ENCODE measurements at regions not wholly inside any gene's neighbourhood (a gene's known extent, or its start where the extent isn't known, plus 50 kb on each side); places are given as distances from the start of the nearest gene placed in this dataset.

DNA sequence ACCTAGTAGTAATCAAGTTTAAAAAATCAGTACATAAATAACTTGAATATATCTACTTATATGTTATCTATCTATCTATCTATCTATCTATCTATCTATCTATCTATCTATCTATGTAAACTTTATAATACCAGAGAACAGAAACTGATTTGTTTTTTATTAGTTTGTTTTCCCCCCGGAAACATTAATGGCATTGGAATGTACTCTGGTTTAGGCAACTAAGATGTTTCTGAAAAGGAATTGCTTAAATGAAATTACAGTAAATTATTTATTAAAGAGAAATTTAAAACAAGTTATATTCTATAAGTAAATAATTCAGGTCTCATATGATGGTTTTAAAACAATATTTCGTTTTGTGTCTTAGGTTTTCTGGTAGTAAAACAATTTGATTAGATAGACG lies 681.0 kb upstream of the ADAMTS5 start:
- no peak for DNase-seq (ENCODE audit: low spot score)

DNA sequence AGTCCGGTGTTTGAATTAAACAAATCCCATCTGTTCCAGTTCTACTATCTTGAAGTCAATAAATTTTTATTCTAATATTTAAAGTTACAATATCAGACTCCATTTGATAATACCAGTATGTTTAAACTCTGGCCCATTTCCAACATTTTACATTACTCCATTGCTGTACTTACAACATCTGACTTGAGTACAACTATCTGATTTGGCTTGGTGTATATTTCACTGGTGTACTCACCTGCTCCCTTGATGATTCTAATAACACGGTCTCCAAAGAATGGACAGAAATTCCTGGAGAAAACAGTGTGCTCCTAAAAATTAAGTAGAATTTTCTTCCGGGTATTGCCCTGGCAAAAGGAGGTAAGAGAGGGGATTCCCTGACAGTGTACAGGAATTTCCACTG lies 680.5 kb upstream of the ADAMTS5 start:
- DNase-seq (ENCODE audit: low spot score) = no peak

DNA sequence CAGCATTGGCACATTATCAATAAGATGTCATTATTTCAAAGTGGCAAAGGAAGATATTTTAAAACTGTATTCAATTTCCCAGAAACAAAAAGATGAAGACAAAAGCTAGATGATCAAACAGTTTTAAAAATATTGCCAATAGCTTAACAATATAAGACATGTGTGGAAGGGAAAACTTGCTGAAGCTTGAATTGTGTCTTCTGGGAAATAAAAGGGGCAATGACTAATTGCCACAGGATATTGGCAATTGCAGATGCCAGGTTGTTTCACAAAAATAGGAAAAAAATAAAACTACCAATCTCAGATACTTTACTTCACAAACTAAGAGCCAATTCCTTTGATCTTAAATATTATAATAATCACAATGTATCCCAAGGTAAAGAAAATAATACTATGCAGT lies 679.8 kb upstream of the ADAMTS5 start:
- no peak for DNase-seq (ENCODE audit: low spot score)

DNA sequence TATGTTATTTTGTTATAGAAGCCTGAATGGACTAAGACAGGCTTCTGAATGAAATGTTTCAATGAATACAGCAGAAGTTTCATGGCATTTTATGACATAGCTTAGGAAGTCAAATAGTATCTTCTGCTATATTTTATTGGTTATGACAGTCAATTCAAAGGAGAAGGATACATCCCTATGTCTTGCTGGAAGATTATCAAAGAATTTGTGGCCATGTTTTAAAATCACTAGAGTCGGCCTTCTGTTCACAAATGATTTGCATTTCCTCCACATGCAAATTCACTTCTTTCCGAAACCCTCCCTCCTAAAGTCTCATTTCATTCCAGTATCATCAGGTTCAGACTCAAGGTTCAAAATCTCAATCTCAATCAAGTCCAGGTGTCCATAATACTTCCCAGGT lies 679.2 kb upstream of the ADAMTS5 start:
- no peak for DNase-seq (ENCODE audit: low spot score)

DNA sequence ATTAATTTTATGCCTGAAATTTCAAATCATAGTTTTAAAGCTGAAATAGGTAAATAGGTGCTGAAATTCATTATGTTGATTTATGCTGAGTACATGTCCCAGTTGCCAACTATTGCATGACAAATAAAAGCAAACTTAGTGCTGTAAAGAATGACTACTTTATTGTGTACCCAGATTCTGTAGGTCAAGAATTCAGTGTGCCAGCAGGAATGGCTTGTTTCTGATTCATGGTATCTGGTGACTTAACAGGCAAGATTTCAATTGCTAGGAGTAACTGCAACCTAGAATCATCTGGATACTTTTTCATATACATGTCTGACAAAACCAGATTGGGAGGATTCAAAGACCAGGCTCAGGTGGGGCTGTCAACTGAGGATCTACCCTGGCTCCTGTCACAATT lies 678.4 kb upstream of the ADAMTS5 start:
- DNase-seq (ENCODE audit: low spot score) = no peak

DNA sequence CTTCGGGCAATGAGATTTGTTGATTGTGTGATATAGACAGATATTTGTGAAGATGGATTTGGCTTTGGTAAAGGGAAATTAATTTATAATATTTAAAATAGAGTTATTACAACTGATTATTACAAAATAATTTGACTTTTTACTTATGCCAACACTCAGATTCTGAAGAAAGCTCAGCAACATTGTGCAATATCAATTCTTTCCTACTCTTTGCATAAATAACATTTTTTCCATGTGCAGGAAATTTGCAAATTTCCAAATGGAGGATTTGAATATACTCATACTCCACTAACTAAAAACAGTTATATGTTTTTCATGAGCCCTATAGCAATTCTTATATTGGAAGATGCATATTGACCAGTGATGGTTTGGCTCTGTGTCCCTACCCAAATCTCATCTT lies 676.4 kb upstream of the ADAMTS5 start:
- DNase-seq (ENCODE audit: low spot score) = no peak

DNA sequence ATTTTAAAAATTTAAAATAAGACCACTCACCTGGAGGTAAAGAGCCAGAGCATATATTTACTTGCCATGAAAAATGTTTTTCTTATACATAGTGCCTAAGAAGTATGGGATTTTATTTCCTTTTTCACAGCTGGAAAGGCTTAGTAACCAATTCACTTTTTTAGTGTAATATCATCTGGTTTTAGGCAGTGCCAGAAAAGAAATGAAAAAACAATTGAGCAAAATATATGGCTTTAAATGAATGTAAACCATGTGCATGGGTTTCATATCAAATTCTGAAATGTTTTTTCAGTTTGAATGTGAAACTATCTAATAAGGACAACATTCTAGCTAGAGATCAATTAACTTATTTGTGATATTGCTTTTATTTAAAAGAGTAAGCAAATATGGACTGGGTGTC lies 672.4 kb upstream of the ADAMTS5 start:
- no peak for DNase-seq (ENCODE audit: low spot score)

DNA sequence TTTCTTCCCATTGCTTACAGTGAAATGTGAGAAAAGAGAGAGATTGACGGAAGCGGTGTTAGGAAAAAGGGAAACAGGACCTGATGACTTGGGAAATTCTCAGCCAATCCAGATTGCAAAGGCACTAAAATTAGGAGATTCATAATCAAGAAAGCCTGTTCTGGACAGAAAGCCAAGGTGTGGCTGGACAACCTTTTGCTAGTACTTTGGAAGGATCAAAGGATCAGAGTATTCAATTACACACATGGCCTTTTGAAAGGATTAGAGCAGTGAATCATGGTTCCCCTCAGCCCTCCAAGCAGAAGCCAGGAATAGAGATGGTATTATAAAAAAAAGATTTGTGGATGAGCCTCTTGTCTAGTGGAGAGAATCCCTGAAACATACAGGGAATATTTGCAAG lies 669.8 kb upstream of the ADAMTS5 start:
- no peak for DNase-seq (ENCODE audit: low spot score)

DNA sequence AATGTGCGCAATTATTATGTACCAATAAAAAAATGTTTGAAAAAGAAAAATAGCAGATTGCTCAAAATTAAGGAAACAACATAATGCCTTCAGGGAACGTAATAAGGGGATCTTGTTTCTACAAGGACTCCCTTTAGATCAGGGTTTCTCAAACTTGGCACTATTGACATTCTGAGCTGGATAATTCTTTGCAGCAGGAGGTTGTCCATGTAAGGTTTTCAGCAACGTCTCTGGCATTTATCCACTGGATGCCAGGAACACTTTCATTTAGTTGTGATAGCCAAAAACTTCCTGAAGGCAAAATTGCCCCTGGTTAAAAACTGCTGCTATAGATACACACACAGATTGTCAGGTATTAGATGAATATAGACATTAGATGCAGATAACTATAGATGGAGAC lies 666.7 kb upstream of the ADAMTS5 start:
- no peak for DNase-seq (ENCODE audit: low spot score)

DNA sequence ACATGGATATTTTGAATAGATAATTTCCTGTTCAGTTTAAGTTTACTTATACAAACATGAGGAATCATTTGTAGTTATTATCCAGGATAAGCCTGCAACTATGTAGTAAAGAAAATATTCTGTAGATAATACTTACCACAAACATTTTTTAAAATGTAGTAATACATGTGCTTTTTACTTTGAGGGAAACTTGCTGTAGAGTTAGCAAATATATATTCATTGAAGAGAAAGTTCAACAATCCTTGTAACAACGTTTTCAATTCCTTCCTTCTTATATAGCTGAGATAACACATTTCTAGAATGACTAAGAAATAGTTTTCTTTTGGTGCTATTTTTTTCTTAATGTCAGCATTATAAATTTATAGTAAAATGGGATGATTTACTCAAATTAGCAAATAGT lies 664.6 kb upstream of the ADAMTS5 start:
- no peak for DNase-seq (ENCODE audit: low spot score)

DNA sequence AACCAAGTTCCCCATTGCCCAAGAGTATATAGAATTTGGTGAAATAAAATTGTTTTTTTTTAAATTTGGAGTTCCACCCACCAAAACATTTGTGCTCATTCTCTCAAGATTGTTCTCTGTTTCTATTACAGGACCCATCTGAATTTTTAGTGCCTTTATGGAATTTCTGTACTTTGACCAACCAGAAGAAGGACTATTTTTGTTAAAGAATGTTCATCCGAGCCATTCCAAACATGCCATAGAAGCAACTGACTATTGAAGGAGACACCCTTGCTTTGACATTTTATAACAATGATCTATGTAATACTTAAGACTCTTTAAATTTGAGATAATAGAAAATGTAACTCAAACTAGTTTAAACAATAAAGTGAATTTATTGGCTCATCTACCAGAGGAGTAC lies 655.7 kb upstream of the ADAMTS5 start:
- no peak for DNase-seq (ENCODE audit: low spot score)

DNA sequence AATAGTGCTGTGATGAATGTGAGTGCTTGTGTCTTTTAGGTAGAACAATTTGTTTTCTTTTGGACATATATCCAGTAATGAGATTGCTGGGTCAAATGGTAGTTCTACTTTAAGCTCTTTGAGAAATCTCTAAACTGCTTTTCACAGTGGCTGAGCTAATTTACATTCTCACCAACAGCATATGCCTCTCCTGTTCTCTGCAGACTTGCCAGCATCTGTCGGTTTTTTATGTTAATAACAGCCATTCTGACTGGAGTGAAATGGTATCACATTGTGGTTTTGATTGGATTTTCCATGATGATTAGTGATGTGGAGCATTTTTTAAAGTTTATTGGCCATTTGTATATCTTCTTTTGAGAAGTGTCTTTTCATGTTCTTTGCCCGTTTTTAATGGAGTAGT lies 647.3 kb upstream of the ADAMTS5 start:
- no peak for DNase-seq (ENCODE audit: low spot score)

DNA sequence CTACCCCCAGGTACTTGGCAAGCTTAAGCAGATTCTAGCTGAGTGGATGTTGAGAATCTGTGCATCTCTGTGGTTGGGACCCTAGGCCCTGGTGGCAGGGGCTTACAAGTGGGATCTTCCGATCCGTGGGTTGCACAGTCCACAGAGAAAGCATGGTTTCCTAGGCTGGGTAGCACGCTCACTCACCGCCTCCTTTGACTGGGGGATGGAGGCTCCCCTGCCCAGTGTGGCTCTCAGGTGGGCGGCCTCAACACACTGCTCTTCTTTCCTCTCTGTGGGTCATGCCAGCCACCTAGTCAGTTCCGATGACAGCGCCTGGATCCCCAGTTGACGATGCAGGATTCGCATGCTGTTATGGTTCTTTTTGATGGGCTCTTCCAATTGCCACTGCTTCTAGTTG lies 639.5 kb upstream of the ADAMTS5 start:
- DNase-seq (ENCODE audit: low spot score) = no peak

DNA sequence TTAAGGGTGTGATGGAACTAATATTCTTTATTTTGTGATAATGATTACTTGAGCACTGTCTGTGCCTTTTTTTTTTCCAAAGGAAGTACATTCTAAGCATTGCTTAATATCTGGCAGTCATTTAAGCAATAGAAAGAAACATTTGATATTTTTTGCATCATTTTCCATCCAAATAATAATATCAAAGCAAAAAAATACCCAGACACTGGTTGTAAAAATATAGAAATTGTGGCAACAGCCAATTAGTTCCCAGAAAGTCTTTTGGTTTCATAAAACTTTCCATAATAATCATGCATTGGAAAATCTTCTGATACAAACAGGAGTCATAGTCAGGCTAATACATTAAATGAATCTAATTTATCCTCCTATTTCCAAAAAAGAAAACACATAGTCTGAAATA lies 629.3 kb upstream of the ADAMTS5 start:
- no peak for DNase-seq (ENCODE audit: low spot score)

DNA sequence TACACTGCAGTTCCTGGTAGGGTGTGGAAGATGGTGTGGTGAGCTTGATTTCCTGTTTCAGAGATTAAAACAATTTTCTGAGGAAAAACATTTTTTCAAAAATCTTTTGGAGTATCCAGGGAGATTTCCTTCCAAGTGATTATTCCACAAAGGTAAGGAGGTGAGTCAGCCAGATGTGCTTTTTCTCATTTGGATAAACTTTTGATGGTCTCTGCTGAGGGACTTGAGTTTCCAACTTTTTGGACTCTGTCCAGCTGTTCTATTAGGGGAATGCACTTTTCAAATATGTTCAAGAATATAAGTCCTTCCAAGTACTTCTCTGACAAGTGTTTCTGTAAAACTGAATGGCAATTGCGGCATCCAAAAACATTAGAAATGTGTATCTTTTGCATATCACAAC lies 628.8 kb upstream of the ADAMTS5 start:
- DNase-seq (ENCODE audit: low spot score) = no peak

DNA sequence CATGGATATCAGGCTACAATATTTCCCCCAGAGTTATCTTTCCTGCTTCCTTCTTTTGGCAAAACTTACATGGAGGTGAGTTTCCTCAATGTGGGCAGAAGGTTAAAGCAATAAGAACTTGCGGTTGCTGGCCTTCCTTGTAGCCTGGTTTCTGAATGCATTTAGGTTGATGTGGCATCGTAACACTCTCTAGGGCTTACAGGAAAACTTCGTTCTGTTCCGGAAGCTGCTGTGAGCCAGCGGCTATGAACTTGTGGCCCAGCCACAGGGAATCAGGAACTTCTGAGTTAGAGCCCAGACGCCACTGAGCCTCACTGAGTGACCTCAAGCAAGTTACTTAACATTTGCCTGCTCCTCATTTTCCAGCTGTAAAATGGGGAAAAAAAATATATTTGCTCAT lies 623.4 kb upstream of the ADAMTS5 start:
- DNase-seq (ENCODE audit: low spot score) = peak; percentile 20

DNA sequence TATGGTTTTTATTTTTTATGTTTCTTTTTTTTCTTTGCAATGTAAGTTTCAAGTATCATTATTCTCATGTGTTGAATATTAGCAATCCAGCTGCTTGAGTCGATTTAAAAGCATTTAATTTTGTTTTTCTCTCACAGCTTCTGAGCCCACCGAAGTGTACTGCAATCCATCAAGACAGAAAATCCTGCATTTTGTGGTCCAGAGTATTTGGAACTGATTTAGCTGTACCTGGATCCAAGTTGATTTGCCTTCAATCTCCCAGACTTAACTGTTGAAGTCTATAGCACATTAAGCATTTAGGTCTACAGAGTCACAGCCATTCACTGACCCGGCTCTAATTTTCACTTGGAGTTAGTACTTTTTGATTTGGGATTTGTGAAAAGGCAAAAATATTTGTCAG lies 622.9 kb upstream of the ADAMTS5 start:
- no peak for DNase-seq (ENCODE audit: low spot score)

DNA sequence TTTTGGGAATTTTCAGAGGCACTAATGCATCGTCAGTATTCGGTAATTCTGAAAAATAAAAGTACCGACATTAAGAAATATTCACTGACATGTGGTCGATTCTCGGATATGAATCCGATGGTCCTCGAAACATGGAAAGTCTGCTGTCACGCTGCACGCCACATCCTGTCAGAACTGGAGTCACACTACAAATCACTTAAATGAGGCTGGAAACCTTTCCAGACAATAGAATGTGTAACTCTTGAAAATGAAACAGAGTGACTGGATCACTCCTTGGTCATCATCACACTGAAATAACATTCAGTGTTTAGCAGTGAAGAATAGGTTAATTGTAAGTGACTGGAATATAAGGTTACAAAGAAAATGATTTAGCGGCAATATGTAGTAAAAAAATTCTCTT lies 620.1 kb upstream of the ADAMTS5 start:
- no peak for DNase-seq (ENCODE audit: low spot score)

DNA sequence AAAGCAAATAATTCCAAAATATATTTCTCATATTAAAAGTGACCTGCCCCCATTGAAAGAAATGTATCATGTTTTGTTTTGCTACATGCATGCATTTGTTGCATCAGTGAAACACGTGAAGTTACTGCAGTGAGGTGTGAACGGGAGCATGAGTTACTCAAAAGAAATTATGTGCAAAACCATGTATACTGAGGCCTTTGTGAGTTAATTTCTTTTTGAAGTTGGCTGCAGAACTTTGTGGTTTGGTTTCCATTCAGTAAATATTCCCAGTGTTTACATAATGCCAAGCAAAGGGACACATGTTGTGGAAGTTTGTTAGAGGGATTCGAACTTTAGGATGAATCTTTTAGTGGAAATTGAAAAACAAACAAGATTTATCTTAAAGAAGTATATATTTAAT lies 619.4 kb upstream of the ADAMTS5 start:
- DNase-seq (ENCODE audit: low spot score) = no peak

DNA sequence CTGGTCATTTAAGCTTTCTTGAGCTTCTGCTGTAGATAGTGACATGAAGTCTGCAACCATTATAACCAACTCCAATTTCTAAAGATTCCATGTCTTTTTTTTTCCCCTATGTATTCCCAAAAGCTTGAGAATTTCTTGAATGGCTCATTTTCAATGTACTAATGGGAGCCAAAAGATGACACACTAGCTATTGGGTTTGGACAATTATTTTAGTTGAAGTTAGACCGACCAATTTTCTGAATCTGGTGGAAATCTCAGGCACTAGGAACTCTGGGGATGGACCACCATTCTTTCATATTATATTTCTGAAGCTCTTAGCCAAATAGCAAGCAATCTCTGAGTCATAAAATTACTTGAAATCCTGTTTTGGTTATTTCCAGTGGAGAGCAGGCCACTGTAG lies 617.4 kb upstream of the ADAMTS5 start:
- DNase-seq (ENCODE audit: low spot score) = no peak

DNA sequence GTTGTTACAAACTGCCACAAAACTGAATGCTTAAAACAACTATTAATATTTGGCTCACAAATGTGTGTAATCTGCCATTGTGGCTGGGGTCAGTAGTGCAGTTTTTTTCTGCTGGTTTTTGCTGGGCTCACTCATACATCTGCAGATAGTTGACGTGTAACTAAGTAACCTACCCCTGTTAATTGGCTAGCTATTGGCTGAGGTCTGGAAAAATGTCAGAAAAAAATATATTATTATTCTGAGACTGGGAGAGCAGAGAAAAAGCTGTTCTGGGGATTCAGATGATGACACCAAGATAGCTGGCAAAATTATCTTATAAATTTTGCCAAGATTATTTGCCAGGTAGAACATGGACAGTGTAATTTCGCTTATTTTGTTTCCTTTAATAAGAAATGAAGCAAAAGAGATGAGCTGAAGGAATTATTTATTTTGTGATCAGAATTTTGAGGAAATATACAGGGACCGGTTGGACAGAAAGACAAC lies 616.1 kb upstream of the ADAMTS5 start:
- DNase-seq (ENCODE audit: low spot score) = no peak

DNA sequence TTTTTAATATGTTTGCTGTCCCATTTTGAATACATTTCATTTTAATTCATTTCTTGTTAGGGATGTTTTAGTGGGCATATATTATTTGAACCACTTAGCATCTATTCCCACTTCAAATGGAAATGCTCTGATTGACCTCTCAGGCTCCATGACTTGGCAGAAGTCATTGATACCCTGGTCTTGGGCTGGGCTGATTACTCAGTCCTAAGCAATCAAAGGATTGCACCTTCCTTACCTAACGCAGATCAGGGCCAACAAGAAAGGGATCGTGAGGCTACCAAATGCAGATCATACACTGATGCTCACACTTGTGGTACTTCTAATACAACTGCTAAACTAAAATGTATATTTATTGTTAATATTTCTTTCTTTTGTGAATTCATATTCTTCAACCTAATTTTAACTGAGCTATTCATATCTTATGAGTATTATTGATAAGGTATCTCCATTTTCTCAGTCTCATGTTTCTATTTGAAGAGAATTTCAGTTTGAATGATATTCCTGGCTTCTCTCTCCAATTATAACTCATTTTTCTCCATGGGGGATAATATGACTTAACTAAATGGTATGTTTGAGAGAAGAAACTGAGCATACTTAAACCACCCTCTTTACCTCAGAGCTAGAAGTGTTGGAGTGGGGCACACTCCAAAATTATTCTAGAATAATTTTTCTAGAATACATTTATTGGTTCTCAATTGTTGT lies 615.5 kb upstream of the ADAMTS5 start:
- no peak for DNase-seq (ENCODE audit: low spot score)

DNA sequence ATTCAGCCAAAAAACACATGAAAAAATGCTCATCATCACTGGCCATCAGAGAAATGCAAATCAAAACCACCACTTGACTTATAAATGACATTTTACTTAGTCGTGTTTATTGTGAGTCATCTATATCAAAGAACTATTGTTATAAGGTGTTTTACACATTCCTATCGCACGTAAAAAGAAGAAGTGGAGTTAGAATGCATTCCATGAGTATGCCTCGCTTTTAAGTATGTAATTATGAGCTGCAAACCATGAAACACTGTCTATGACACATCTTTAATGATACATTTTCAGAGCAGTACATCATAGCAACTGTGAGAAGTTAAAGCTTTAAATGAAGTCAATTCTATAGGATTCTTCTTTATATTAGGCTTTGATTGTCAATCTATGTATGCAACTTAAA lies 614.3 kb upstream of the ADAMTS5 start:
- no peak for DNase-seq (ENCODE audit: low spot score)

DNA sequence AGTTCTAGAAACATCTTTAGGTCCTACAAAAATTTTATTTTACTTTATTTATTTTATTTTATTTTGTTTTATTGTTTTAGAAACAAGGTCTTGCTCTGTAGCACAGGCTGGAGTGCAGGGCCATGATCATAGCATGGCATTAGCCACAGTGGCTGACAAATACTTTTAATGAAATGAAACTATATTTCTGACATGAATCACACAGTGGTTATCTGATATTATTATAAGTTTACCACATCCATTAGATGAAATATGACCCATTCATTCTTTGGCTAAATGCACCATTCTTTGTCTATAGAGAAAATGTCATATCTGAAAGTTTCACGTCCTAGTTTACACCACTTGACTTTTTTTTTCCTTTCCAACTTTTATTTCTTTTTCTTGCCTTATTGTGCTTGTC lies 613.4 kb upstream of the ADAMTS5 start:
- DNase-seq (ENCODE audit: low spot score) = no peak

Measured in A172 (cell line).